ENCODE measurements at regions not wholly inside any gene's neighbourhood (a gene's known extent, or its start where the extent isn't known, plus 50 kb on each side); places are given as distances from the start of the nearest gene placed in this dataset.

- TF ChIP-seq CTCF (IDR thresholded peaks at IDR 0.05) (peak; percentile 52 to 55 (median 54)), POLR2A (IDR thresholded peaks at IDR 0.05) (no peak)
Observed at GRCh38 chr10:23516530-23516929, 77.7 kb downstream of the OTUD1 start.
